ENCODE measurements at regions not wholly inside any gene's neighbourhood (a gene's known extent, or its start where the extent isn't known, plus 50 kb on each side); places are given as distances from the start of the nearest gene placed in this dataset.
"Not testable (repeated sequence)": the region's sequence is repeated elsewhere in the genome, so short reads cannot be mapped to it uniquely, and the experiment has no call there.

DNA sequence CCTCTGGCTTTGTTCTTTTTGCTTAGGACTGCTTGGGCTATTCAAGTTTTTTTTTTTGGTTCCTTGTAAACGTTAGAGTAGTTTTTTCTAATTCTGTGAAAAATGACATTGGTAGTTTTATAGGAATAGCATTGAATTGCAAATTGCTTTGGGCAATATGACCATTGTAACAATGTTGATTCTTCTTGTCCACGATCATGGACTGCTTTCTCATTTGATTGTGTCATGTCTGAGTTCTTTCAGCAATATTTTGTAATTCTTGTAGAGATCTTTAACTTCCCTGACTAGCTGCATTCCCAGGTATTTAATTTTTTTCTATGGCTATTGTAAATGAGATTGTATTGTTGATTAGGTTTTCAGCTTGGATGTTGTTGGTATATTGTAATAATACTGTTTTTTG, 286.2 kb upstream of the C1QTNF3 start:
- TF ChIP-seq, protein P1, sequence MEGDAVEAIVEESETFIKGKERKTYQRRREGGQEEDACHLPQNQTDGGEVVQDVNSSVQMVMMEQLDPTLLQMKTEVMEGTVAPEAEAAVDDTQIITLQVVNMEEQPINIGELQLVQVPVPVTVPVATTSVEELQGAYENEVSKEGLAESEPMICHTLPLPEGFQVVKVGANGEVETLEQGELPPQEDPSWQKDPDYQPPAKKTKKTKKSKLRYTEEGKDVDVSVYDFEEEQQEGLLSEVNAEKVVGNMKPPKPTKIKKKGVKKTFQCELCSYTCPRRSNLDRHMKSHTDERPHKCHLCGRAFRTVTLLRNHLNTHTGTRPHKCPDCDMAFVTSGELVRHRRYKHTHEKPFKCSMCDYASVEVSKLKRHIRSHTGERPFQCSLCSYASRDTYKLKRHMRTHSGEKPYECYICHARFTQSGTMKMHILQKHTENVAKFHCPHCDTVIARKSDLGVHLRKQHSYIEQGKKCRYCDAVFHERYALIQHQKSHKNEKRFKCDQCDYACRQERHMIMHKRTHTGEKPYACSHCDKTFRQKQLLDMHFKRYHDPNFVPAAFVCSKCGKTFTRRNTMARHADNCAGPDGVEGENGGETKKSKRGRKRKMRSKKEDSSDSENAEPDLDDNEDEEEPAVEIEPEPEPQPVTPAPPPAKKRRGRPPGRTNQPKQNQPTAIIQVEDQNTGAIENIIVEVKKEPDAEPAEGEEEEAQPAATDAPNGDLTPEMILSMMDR (IDR thresholded peaks at IDR 0.05; ENCODE audit: low read depth, low read length): not testable (repeated sequence)
- not testable (repeated sequence) for TF ChIP-seq EZH2phosphoT487 (IDR thresholded peaks at IDR 0.05; ENCODE audit: low read depth)

Measured in OCI-LY3 (cell line).